ENCODE measurements at regions not wholly inside any gene's neighbourhood (a gene's known extent, or its start where the extent isn't known, plus 50 kb on each side); places are given as distances from the start of the nearest gene placed in this dataset.

DNA sequence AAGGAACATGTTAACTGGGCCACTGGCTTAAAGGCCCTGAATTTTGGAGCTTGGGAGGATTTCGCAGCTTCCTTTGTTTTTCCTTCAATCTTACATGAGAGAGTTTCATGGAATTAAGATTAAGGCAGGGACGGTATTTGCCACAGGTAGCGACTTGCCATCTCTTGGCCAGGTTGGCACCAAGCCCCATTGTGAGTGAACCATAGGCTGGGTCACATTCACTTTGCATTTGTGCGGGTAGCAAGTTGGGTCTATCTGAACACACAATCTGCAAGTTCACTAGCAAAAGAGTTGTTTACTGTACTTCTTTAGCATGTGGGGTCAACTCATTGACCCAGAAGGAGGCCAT, 106.2 kb upstream of the ATP1A1 start:
- ChIA-PET POLR2A (no interaction called here), CTCF (no interaction called here)
- FAIRE-seq (no peak), DNase-seq (ENCODE audit: low read depth in 1 of 2, low spot score in 1 of 2) (no peak), ATAC-seq (no peak)
- TF ChIP-seq HDAC2 (IDR thresholded peaks at IDR 0.05) (no peak), HOXB13 (CRISPR knock-in tag; IDR thresholded peaks at IDR 0.05; ENCODE audit: low read depth) (no peak)
- Histone ChIP-seq H3K4me1 (peaks cover 5% of the 10 kb centered on the region; the same call in 2 of the 3 replicates), H3K9me3 (no peaks in the 10 kb centered on the region), H3K4me3 (no peak overlapping the region), H3K4me2 (no peak overlapping the region), H3K27ac (no peak overlapping the region)
- WGBS (ENCODE audit: missing lambda C conversion rate), result 79% methylated on average over 3 of the region's 4 CpGs

DNA sequence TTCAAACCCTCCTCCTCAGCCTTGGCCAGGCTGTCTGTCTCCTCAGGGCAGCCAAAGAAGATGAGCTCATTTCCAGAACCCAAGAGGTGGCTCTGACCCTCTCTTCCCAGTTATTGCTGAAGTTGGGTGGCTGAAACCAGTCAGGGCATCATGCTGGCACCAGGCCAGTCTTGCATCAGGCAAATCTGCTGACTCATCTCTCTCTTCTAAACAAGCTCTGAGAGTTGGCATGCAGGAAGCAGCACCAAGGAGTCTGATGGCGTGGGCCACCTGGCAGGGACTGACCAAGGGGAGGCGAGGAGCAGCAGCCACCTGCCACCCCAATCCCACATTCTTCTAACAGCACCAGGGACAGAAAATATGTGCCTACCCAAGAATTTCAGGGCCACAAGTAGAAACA, 104.8 kb upstream of the ATP1A1 start:
- H3K4me1 ChIP-seq, result peaks cover 5% of the 10 kb centered on the region; the same call in 2 of the 3 replicates
- CTCF ChIA-PET, result no interaction called here
- no peak for ATAC-seq
- TF ChIP-seq TP53 (CRISPR knock-in tag; IDR thresholded peaks at IDR 0.05), result no peak
- TF ChIP-seq PHF8 (IDR thresholded peaks at IDR 0.05; ENCODE audit: borderline replicate concordance, low read depth), result no peak
- TF ChIP-seq, protein P1, sequence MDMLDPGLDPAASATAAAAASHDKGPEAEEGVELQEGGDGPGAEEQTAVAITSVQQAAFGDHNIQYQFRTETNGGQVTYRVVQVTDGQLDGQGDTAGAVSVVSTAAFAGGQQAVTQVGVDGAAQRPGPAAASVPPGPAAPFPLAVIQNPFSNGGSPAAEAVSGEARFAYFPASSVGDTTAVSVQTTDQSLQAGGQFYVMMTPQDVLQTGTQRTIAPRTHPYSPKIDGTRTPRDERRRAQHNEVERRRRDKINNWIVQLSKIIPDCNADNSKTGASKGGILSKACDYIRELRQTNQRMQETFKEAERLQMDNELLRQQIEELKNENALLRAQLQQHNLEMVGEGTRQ (IDR thresholded peaks at IDR 0.05), result no peak
- no peak for TF ChIP-seq RAD21 (conservative IDR thresholded peaks at IDR 0.05 in 1 of 2, IDR thresholded peaks at IDR 0.05 in 1 of 2)
- no peak for TF ChIP-seq ESRRA (IDR thresholded peaks at IDR 0.05; ENCODE audit: borderline replicate concordance, low read length)
- TF ChIP-seq EHF (CRISPR knock-in tag; IDR thresholded peaks at IDR 0.05), result no peak
- TF ChIP-seq JUN (IDR thresholded peaks at IDR 0.05), result no peak
- peak; percentile 98 for TF ChIP-seq MAFK (IDR thresholded peaks at IDR 0.05; ENCODE audit: partially characterized antibody)
- no peak for TF ChIP-seq POLR2AphosphoS2 (conservative IDR thresholded peaks at IDR 0.05; ENCODE audit: low read length)
- TF ChIP-seq NFE2L2 (conservative IDR thresholded peaks at IDR 0.05; ENCODE audit: low read length), result peak; percentile 60
- TF ChIP-seq HOXB5 (CRISPR knock-in tag; IDR thresholded peaks at IDR 0.05), result no peak
- no peak for TF ChIP-seq MYC (IDR thresholded peaks at IDR 0.05; ENCODE audit: borderline replicate concordance, low read length)
- no peak for TF ChIP-seq FOXS1 (CRISPR knock-in tag; IDR thresholded peaks at IDR 0.05)
- no peak for TF ChIP-seq RNF2 (IDR thresholded peaks at IDR 0.05; ENCODE audit: borderline replicate concordance, low read depth)
- POLR2A ChIA-PET, result no interaction called here
- FAIRE-seq, result no peak
- no peaks in the 10 kb centered on the region for H3K9me3 ChIP-seq
- DNase-seq (ENCODE audit: low read depth in 1 of 2, low spot score in 1 of 2), result peak; percentile 4 to 53
- 70% methylated on average over 2 of the region's 2 CpGs for WGBS (ENCODE audit: missing lambda C conversion rate)
- no peak overlapping the region for H3K4me2 ChIP-seq
- peak overlapping the region in 1 of 2 experiments; percentile 58; a peak in 2 of 6 replicates for H3K27ac ChIP-seq
- H3K4me3 ChIP-seq, result no peak overlapping the region

DNA sequence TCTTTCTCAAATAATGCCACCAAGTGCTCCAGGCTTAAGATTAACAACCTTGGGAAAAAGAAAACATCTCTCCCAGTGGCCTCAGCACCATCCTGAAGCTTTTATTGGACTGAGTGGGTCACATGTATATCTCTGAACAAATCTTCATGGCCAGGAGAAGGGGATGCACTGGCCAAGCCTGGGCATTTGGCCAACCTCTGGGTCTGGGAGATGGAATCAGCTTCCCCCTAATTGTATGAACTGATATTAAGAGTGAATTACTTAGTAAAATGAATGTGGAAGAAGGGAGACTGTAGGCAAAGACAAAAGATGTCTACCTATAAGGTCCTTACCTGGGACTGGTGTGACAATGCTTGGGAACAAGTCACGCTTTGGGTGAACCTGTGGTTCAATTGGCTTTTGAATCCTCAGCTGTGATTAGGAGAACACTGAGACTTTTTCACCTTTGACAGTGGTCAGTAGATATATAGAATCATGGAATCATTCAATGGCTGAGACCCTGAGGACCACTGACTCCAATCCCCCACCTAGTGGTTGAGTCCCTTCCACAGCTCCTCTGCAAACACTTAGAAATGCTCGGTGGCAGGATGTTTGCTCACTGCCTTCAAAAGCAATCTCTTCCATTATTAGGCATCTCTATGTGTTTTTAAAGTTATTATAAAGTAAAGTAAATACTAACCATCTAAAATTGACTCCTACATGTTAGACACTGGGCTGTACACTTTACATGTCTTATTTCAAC, 102.6 kb upstream of the ATP1A1 start:
- Histone ChIP-seq H3K27ac (no peak overlapping the region), H3K9me3 (no peaks in the 10 kb centered on the region), H3K4me3 (no peak overlapping the region), H3K4me2 (no peak overlapping the region), H3K4me1 (peaks cover 5% of the 10 kb centered on the region; the same call in 2 of the 3 replicates)
- DNase-seq (ENCODE audit: low read depth in 1 of 2, low spot score in 1 of 2) (no peak), ATAC-seq (no peak), FAIRE-seq (no peak)
- WGBS (ENCODE audit: missing lambda C conversion rate), result 56% methylated on average over 2 of the region's 2 CpGs
- CTCF ChIA-PET, result interaction anchor here (1.2 kb wide), 1 partner anchor 15 kb away, joined by 3 read pairs; no protein-coding TSS in a partner anchor
- TF ChIP-seq HOXB5 (CRISPR knock-in tag; IDR thresholded peaks at IDR 0.05) (no peak), RARB (CRISPR knock-in tag; IDR thresholded peaks at IDR 0.05) (no peak), HEYL (CRISPR knock-in tag; IDR thresholded peaks at IDR 0.05) (no peak), ZC3H11A (IDR thresholded peaks at IDR 0.05) (no peak), EHMT2 (IDR thresholded peaks at IDR 0.05; ENCODE audit: low read depth) (no peak), HOXA7 (CRISPR knock-in tag; IDR thresholded peaks at IDR 0.05) (no peak), ESRRA (IDR thresholded peaks at IDR 0.05; ENCODE audit: borderline replicate concordance, low read length) (no peak), RNF2 (IDR thresholded peaks at IDR 0.05; ENCODE audit: borderline replicate concordance, low read depth) (no peak), NFE2L2 (conservative IDR thresholded peaks at IDR 0.05; ENCODE audit: low read length) (no peak), MAFK (IDR thresholded peaks at IDR 0.05; ENCODE audit: partially characterized antibody) (no peak)
- TF ChIP-seq, protein P2, sequence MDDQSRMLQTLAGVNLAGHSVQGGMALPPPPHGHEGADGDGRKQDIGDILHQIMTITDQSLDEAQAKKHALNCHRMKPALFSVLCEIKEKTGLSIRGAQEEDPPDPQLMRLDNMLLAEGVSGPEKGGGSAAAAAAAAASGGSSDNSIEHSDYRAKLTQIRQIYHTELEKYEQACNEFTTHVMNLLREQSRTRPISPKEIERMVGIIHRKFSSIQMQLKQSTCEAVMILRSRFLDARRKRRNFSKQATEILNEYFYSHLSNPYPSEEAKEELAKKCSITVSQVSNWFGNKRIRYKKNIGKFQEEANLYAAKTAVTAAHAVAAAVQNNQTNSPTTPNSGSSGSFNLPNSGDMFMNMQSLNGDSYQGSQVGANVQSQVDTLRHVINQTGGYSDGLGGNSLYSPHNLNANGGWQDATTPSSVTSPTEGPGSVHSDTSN (IDR thresholded peaks at IDR 0.05), result no peak
- TF ChIP-seq, protein P3, sequence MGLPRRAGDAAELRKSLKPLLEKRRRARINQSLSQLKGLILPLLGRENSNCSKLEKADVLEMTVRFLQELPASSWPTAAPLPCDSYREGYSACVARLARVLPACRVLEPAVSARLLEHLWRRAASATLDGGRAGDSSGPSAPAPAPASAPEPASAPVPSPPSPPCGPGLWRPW (IDR thresholded peaks at IDR 0.05), result no peak
- POLR2A ChIA-PET, result no interaction called here
